Astrocyte (in vitro differentiated cells and primary cell): ENCODE measurements at regions not wholly inside any gene's neighbourhood (a gene's known extent, or its start where the extent isn't known, plus 50 kb on each side); places are given as distances from the start of the nearest gene placed in this dataset.

Source experiments
- DNase-seq: peaks from one replicate; pipeline ENCODE4 v3.0.0-alpha.2; 2010; ENCODE audit warnings: low read depth
- FAIRE-seq: peaks from 2 replicates; lab custom pipeline; 2011; peaks lifted over from hg19 to GRCh38; lab: Jason Lieb, UNC
- H2AFZ ChIP-seq: 2 replicates; pipeline ENCODE4 v1.6.0; 2012; ENCODE audit warnings: low read depth, low read length, inconsistent platforms
- H3K27ac ChIP-seq: 2 replicates; pipeline ENCODE4 v1.5.1; 2011; ENCODE audit warnings: low read depth, low read length, inconsistent platforms
- H3K27me3 ChIP-seq: 2 replicates; pipeline ENCODE4 v1.6.0; 2011; ENCODE audit warnings: low read length, inconsistent platforms; ENCODE audit not compliant: insufficient read depth
- H3K36me3 ChIP-seq: 2 replicates; pipeline ENCODE4 v1.5.1; 2011; ENCODE audit warnings: low read length, inconsistent platforms; ENCODE audit not compliant: insufficient read depth
- H3K4me1 ChIP-seq: 2 replicates; pipeline ENCODE4 v1.5.1; 2011; ENCODE audit warnings: low read length, inconsistent platforms; ENCODE audit not compliant: insufficient read depth
- H3K4me2 ChIP-seq: 2 replicates; pipeline ENCODE4 v1.6.0; 2012; ENCODE audit warnings: low read length, inconsistent platforms
- H3K4me3 ChIP-seq: 2 replicates; pipeline ENCODE4 v1.5.1; 2011; ENCODE audit warnings: low read depth, mild to moderate bottlenecking, low read length, inconsistent platforms; ENCODE audit not compliant: insufficient read depth
- H3K79me2 ChIP-seq: 2 replicates; pipeline ENCODE4 v1.6.0; 2012; ENCODE audit warnings: mild to moderate bottlenecking, low read length, inconsistent platforms; ENCODE audit not compliant: insufficient read depth
- H3K9ac ChIP-seq: 2 replicates; pipeline ENCODE4 v1.6.0; 2012; ENCODE audit warnings: mild to moderate bottlenecking, low read length, inconsistent platforms
- H3K9me3 ChIP-seq: 2 replicates; pipeline ENCODE4 v1.5.1; 2012; ENCODE audit warnings: low read depth, mild to moderate bottlenecking, low read length, inconsistent platforms; ENCODE audit not compliant: insufficient read depth
- H4K20me1 ChIP-seq: 2 replicates; pipeline ENCODE4 v1.6.0; 2012; ENCODE audit warnings: low read length, inconsistent platforms; ENCODE audit not compliant: insufficient read depth
- H3K27ac Mint-ChIP-seq: one replicate; pipeline ENCODE4 v1.8.0; 2021; ENCODE audit warnings: mild to moderate bottlenecking, mixed read lengths; ENCODE audit not compliant: unreplicated experiment
- H3K27me3 Mint-ChIP-seq: one replicate; pipeline ENCODE4 v1.8.0; 2021; ENCODE audit warnings: low read depth, mixed read lengths; ENCODE audit not compliant: unreplicated experiment
- H3K36me3 Mint-ChIP-seq: one replicate; pipeline ENCODE4 v1.8.0; 2021; ENCODE audit warnings: low read depth, mixed read lengths; ENCODE audit not compliant: unreplicated experiment
- H3K4me1 Mint-ChIP-seq: one replicate; pipeline ENCODE4 v1.8.0; 2021; ENCODE audit warnings: low read depth, mixed read lengths; ENCODE audit not compliant: unreplicated experiment
- H3K4me3 Mint-ChIP-seq: one replicate; pipeline ENCODE4 v1.8.0; 2021; ENCODE audit warnings: mild to moderate bottlenecking, moderate library complexity, mixed read lengths; ENCODE audit not compliant: unreplicated experiment
- H3K9me3 Mint-ChIP-seq: one replicate; pipeline ENCODE4 v1.8.0; 2021; ENCODE audit warnings: mild to moderate bottlenecking, mixed read lengths; ENCODE audit not compliant: unreplicated experiment
- EZH2 ChIP-seq: IDR thresholded peaks from 2 replicates; pipeline ENCODE4 v1.6.1; 2012; ENCODE audit warnings: mild to moderate bottlenecking, low read length, inconsistent platforms; ENCODE audit not compliant: insufficient read depth
- TF ChIP-seq, protein P1 (sequence below): IDR thresholded peaks from 2 replicates; pipeline ENCODE4 v1.5.1; 2011; ENCODE audit warnings: low read depth, mild to moderate bottlenecking, inconsistent platforms, low read length, moderate library complexity; ENCODE audit not compliant: insufficient read depth

- no peaks in the 10 kb centered on the region for H3K36me3 Mint-ChIP-seq
- Histone ChIP-seq H2AFZ (no peak overlapping the region), H3K4me3 (no peak overlapping the region), H3K4me2 (no peak overlapping the region), H3K27ac (no peak overlapping the region), H3K9ac (no peak overlapping the region), H3K27me3 (peaks cover 3% of the 10 kb centered on the region), H3K36me3 (no peaks in the 10 kb centered on the region), H4K20me1 (no peaks in the 10 kb centered on the region), H3K4me1 (no peaks in the 10 kb centered on the region), H3K9me3 (no peaks in the 10 kb centered on the region), H3K79me2 (no peaks in the 10 kb centered on the region)
- H3K27me3 Mint-ChIP-seq: peaks cover 47% of the 10 kb centered on the region
- H3K9me3 Mint-ChIP-seq: no peaks in the 10 kb centered on the region
- H3K27ac Mint-ChIP-seq: no peak overlapping the region
- no peak for FAIRE-seq
- no peaks in the 10 kb centered on the region for H3K4me1 Mint-ChIP-seq
- DNase-seq: no peak
- TF ChIP-seq EZH2: no peak
- TF ChIP-seq, protein P1, sequence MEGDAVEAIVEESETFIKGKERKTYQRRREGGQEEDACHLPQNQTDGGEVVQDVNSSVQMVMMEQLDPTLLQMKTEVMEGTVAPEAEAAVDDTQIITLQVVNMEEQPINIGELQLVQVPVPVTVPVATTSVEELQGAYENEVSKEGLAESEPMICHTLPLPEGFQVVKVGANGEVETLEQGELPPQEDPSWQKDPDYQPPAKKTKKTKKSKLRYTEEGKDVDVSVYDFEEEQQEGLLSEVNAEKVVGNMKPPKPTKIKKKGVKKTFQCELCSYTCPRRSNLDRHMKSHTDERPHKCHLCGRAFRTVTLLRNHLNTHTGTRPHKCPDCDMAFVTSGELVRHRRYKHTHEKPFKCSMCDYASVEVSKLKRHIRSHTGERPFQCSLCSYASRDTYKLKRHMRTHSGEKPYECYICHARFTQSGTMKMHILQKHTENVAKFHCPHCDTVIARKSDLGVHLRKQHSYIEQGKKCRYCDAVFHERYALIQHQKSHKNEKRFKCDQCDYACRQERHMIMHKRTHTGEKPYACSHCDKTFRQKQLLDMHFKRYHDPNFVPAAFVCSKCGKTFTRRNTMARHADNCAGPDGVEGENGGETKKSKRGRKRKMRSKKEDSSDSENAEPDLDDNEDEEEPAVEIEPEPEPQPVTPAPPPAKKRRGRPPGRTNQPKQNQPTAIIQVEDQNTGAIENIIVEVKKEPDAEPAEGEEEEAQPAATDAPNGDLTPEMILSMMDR: no peak
- no peak overlapping the region for H3K4me3 Mint-ChIP-seq
Observed at GRCh38 chr12:131458048-131458374, 252.9 kb upstream of the SFSWAP start.

GRCh38 chr12:131458931-131459772, 251.7 kb upstream of the SFSWAP start:
- no peak overlapping the region for H3K4me2 ChIP-seq
- no peaks in the 10 kb centered on the region for H4K20me1 ChIP-seq
- H3K27ac ChIP-seq: no peak overlapping the region
- H3K4me1 ChIP-seq: no peaks in the 10 kb centered on the region
- FAIRE-seq: no peak
- H3K9ac ChIP-seq: no peak overlapping the region
- H3K4me3 Mint-ChIP-seq: no peak overlapping the region
- no peak overlapping the region for H2AFZ ChIP-seq
- peaks cover 3% of the 10 kb centered on the region for H3K27me3 ChIP-seq
- no peak for DNase-seq
- H3K4me1 Mint-ChIP-seq: no peaks in the 10 kb centered on the region
- peaks cover 51% of the 10 kb centered on the region for H3K27me3 Mint-ChIP-seq
- no peaks in the 10 kb centered on the region for H3K9me3 Mint-ChIP-seq
- no peak overlapping the region for H3K27ac Mint-ChIP-seq
- no peaks in the 10 kb centered on the region for H3K79me2 ChIP-seq
- no peaks in the 10 kb centered on the region for H3K9me3 ChIP-seq
- no peaks in the 10 kb centered on the region for H3K36me3 ChIP-seq
- H3K4me3 ChIP-seq: no peak overlapping the region
- no peaks in the 10 kb centered on the region for H3K36me3 Mint-ChIP-seq
- TF ChIP-seq, protein P1: no peak
- no peak for TF ChIP-seq EZH2

DNA sequence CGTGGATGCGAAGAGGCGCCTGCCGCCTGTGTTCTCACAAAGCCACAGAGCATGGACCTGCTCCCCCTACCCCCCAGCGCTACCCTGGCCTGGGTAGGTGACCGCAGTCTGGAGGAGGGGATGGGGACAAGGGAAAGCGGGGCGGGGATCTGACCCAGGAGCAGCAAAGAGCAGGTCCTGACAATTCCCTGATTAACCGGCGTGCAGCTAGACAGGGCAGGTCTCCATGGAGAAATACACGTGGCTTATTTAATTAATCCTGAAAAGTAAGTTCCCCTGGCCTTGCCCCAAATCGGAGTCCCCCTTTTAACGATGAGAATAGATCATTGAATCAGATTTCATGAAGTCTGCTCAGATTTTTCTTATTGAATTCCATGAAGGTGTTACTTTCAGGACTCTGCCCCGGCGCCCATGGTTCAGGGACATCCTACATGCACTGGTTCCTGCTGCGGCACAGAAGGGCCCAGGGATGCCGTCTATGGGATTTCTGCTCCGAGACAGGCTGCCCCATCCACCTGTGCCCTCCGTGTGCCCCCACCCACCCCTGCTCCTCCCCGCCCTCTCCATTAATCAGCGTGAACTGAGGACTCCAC, 251.0 kb upstream of the SFSWAP start:
- Mint-ChIP-seq H3K4me1 (no peaks in the 10 kb centered on the region), H3K27me3 (peaks cover 54% of the 10 kb centered on the region), H3K4me3 (no peak overlapping the region), H3K36me3 (no peaks in the 10 kb centered on the region), H3K27ac (no peak overlapping the region), H3K9me3 (no peaks in the 10 kb centered on the region)
- H3K27me3 ChIP-seq: peaks cover 3% of the 10 kb centered on the region
- H3K36me3 ChIP-seq: no peaks in the 10 kb centered on the region
- no peaks in the 10 kb centered on the region for H3K4me1 ChIP-seq
- H3K9ac ChIP-seq: no peak overlapping the region
- no peak for DNase-seq
- H3K9me3 ChIP-seq: no peaks in the 10 kb centered on the region
- H3K27ac ChIP-seq: no peak overlapping the region
- TF ChIP-seq, protein P1: no peak
- TF ChIP-seq EZH2: no peak
- no peak overlapping the region for H3K4me2 ChIP-seq
- H3K79me2 ChIP-seq: no peaks in the 10 kb centered on the region
- H3K4me3 ChIP-seq: no peak overlapping the region
- no peak overlapping the region for H2AFZ ChIP-seq
- no peaks in the 10 kb centered on the region for H4K20me1 ChIP-seq
- FAIRE-seq: no peak
